WTC11 (cell line): ENCODE measurements at regions not wholly inside any gene's neighbourhood (a gene's known extent, or its start where the extent isn't known, plus 50 kb on each side); places are given as distances from the start of the nearest gene placed in this dataset.

Source experiments
- ATAC-seq: fragments of 200-7000 bp; cut with Tn5 transposase; 2 replicates; pipeline ENCODE4 v1.10.0; 2021; ENCODE audit warnings: mild to moderate bottlenecking, moderate library complexity
- CTCF ChIA-PET: fragments of 300-600 bp; sonication (Branson Sonifier 250); formaldehyde crosslinking; loops from one replicate; lab custom pipeline; 2021; ENCODE audit warnings: antibody characterized with exemption; lab: Charles Lee
- POLR2A ChIA-PET: fragments of 350-600 bp; sonication (Branson Sonifier 250); formaldehyde crosslinking; loops from one replicate; lab custom pipeline; 2021; ENCODE audit warnings: antibody characterized with exemption; lab: Charles Lee
- DNase-seq: peaks from one replicate; pipeline ENCODE4 v3.0.0; 2021; ENCODE audit warnings: low spot score
- H3K27ac Mint-ChIP-seq: 2 replicates; pipeline ENCODE4 v1.8.0; 2021; ENCODE audit warnings: mixed read lengths
- H3K27me3 Mint-ChIP-seq: 2 replicates; pipeline ENCODE4 v1.8.0; 2021; ENCODE audit warnings: low read depth, mild to moderate bottlenecking, moderate library complexity, mixed read lengths
- H3K36me3 Mint-ChIP-seq: 2 replicates; pipeline ENCODE4 v1.8.0; 2021; ENCODE audit warnings: mixed read lengths
- H3K4me1 Mint-ChIP-seq: 2 replicates; pipeline ENCODE4 v1.8.0; 2022; ENCODE audit warnings: mixed read lengths
- H3K4me3 Mint-ChIP-seq: 2 replicates; pipeline ENCODE4 v1.8.0; 2021; ENCODE audit warnings: mild to moderate bottlenecking, moderate library complexity, mixed read lengths
- H3K9me3 Mint-ChIP-seq: 2 replicates; pipeline ENCODE4 v1.8.0; 2021; ENCODE audit warnings: mixed read lengths
- CREM ChIP-seq: sonication (generic); formaldehyde crosslinking; IDR thresholded peaks from 2 replicates; pipeline ENCODE4 v1.8.1; 2022; ENCODE audit warnings: mild to moderate bottlenecking, missing genetic modification reagents, moderate library complexity
- E2F1 ChIP-seq: sonication (generic); formaldehyde crosslinking; IDR thresholded peaks from 2 replicates; pipeline ENCODE4 v1.8.0; 2022; ENCODE audit warnings: mild to moderate bottlenecking, missing genetic modification reagents
- GABPB1 ChIP-seq: sonication (generic); formaldehyde crosslinking; IDR thresholded peaks from 2 replicates; pipeline ENCODE4 v1.8.1; 2023; ENCODE audit warnings: mild to moderate bottlenecking, missing genetic modification reagents
- GRHL2 ChIP-seq: fragments of 250-450 bp; sonication (Bioruptor Pico); IDR thresholded peaks from 2 replicates; pipeline ENCODE4 v1.8.0; 2022; ENCODE audit warnings: mild to moderate bottlenecking, moderate library complexity; ENCODE audit not compliant: insufficient replicate concordance, severe bottlenecking
- HMGXB4 ChIP-seq: sonication (generic); formaldehyde crosslinking; IDR thresholded peaks from 2 replicates; pipeline ENCODE4 v1.8.1; 2023; ENCODE audit warnings: mild to moderate bottlenecking, moderate library complexity, missing genetic modification reagents
- IRF1 ChIP-seq: sonication (generic); formaldehyde crosslinking; IDR thresholded peaks from 2 replicates; pipeline ENCODE4 v1.8.0; 2023; ENCODE audit warnings: missing genetic modification reagents
- JAZF1 ChIP-seq: fragments of 250-450 bp; sonication (Bioruptor Pico); IDR thresholded peaks from 2 replicates; pipeline ENCODE4 v1.9.0; 2021; ENCODE audit warnings: moderate library complexity, mild to moderate bottlenecking, inconsistent platforms
- MYBL2 ChIP-seq: sonication (generic); formaldehyde crosslinking; IDR thresholded peaks from 2 replicates; pipeline ENCODE4 v1.8.1; 2023; ENCODE audit warnings: mild to moderate bottlenecking, moderate library complexity, missing genetic modification reagents
- NFYB ChIP-seq: sonication (generic); formaldehyde crosslinking; conservative IDR thresholded peaks from 2 replicates; pipeline ENCODE4 v1.8.0; 2022; ENCODE audit warnings: low read depth, missing genetic modification reagents
- NR2C2 ChIP-seq: sonication (generic); formaldehyde crosslinking; IDR thresholded peaks from 2 replicates; pipeline ENCODE4 v1.8.0; 2022; ENCODE audit warnings: mild to moderate bottlenecking, missing genetic modification reagents
- OVOL2 ChIP-seq: fragments of 250-450 bp; sonication (Bioruptor Pico); IDR thresholded peaks from 2 replicates; pipeline ENCODE4 v1.9.0; 2021; ENCODE audit warnings: mild to moderate bottlenecking, borderline replicate concordance
- PRDM15 ChIP-seq: sonication (generic); formaldehyde crosslinking; IDR thresholded peaks from 2 replicates; pipeline ENCODE4 v1.8.0; 2022; ENCODE audit warnings: missing genetic modification reagents
- PREB ChIP-seq: sonication (generic); formaldehyde crosslinking; IDR thresholded peaks from 2 replicates; pipeline ENCODE4 v1.8.1; 2022; ENCODE audit warnings: mild to moderate bottlenecking, missing genetic modification reagents, moderate library complexity, borderline replicate concordance
- PRRX2 ChIP-seq: fragments of 250-450 bp; sonication (Bioruptor Pico); IDR thresholded peaks from 2 replicates; pipeline ENCODE4 v1.8.0; 2021; ENCODE audit warnings: mild to moderate bottlenecking
- RORB ChIP-seq: fragments of 250-450 bp; sonication (Bioruptor Pico); IDR thresholded peaks from 2 replicates; pipeline ENCODE4 v1.9.0; 2021; ENCODE audit warnings: mild to moderate bottlenecking
- SMAD4 ChIP-seq: sonication (generic); formaldehyde crosslinking; IDR thresholded peaks from 2 replicates; pipeline ENCODE4 v1.8.0; 2022; ENCODE audit warnings: mild to moderate bottlenecking, missing genetic modification reagents
- SP1 ChIP-seq: sonication (generic); formaldehyde crosslinking; conservative IDR thresholded peaks from 2 replicates; pipeline ENCODE4 v1.8.1; 2022; ENCODE audit warnings: missing genetic modification reagents
- TEAD4 ChIP-seq: sonication (generic); formaldehyde crosslinking; IDR thresholded peaks from 2 replicates; pipeline ENCODE4 v1.8.0; 2022; ENCODE audit warnings: mild to moderate bottlenecking, missing genetic modification reagents
- USF2 ChIP-seq: sonication (generic); formaldehyde crosslinking; IDR thresholded peaks from 2 replicates; pipeline ENCODE4 v1.8.1; 2023; ENCODE audit warnings: mild to moderate bottlenecking, missing genetic modification reagents, moderate library complexity
- ZNF121 ChIP-seq: sonication (generic); formaldehyde crosslinking; IDR thresholded peaks from 2 replicates; pipeline ENCODE4 v1.8.0; 2023; ENCODE audit warnings: missing genetic modification reagents
- ZNF138 ChIP-seq: sonication (generic); formaldehyde crosslinking; conservative IDR thresholded peaks from 2 replicates; pipeline ENCODE4 v1.8.1; 2022; ENCODE audit warnings: mild to moderate bottlenecking, moderate library complexity, missing genetic modification reagents
- ZNF219 ChIP-seq: sonication (generic); formaldehyde crosslinking; IDR thresholded peaks from 2 replicates; pipeline ENCODE4 v1.8.0; 2023; ENCODE audit warnings: missing genetic modification reagents, mild to moderate bottlenecking, borderline replicate concordance
- ZNF232 ChIP-seq: sonication (generic); formaldehyde crosslinking; IDR thresholded peaks from 2 replicates; pipeline ENCODE4 v1.8.0; 2022; ENCODE audit warnings: mild to moderate bottlenecking, missing genetic modification reagents
- ZNF317 ChIP-seq: sonication (generic); formaldehyde crosslinking; IDR thresholded peaks from 2 replicates; pipeline ENCODE4 v1.8.1; 2023; ENCODE audit warnings: low read depth, mild to moderate bottlenecking, moderate library complexity, missing genetic modification reagents, borderline replicate concordance

GRCh38 chr12:87348071-87348470 lies 681.1 kb downstream of the C12orf50 start:
- H3K4me1 Mint-ChIP-seq, result no peaks in the 10 kb centered on the region
- no peak for ATAC-seq
- H3K36me3 Mint-ChIP-seq, result no peaks in the 10 kb centered on the region
- H3K27ac Mint-ChIP-seq, result no peak overlapping the region
- DNase-seq, result no peak
- H3K4me3 Mint-ChIP-seq, result no peak overlapping the region
- H3K9me3 Mint-ChIP-seq, result no peaks in the 10 kb centered on the region
- H3K27me3 Mint-ChIP-seq, result no peaks in the 10 kb centered on the region
- ChIA-PET CTCF (no interaction called here), POLR2A (no interaction called here)
- no peak for TF ChIP-seq GABPB1 (CRISPR knock-in tag)
- TF ChIP-seq PRDM15 (CRISPR knock-in tag), result no peak
- TF ChIP-seq JAZF1 (CRISPR knock-in tag), result no peak
- no peak for TF ChIP-seq NFYB (CRISPR knock-in tag)
- TF ChIP-seq SMAD4 (CRISPR knock-in tag), result no peak
- TF ChIP-seq ZNF317 (CRISPR knock-in tag), result no peak
- no peak for TF ChIP-seq ZNF138 (CRISPR knock-in tag)
- TF ChIP-seq USF2 (CRISPR knock-in tag), result no peak
- no peak for TF ChIP-seq ZNF232 (CRISPR knock-in tag)
- TF ChIP-seq ZNF121 (CRISPR knock-in tag), result no peak
- TF ChIP-seq CREM (CRISPR knock-in tag), result no peak
- no peak for TF ChIP-seq TEAD4 (CRISPR knock-in tag)
- no peak for TF ChIP-seq OVOL2
- TF ChIP-seq SP1 (CRISPR knock-in tag), result no peak
- TF ChIP-seq MYBL2 (CRISPR knock-in tag), result no peak
- TF ChIP-seq NR2C2 (CRISPR knock-in tag), result no peak
- TF ChIP-seq E2F1 (CRISPR knock-in tag), result no peak

- DNase-seq, result no peak
- no peaks in the 10 kb centered on the region for H3K27me3 Mint-ChIP-seq
- no peaks in the 10 kb centered on the region for H3K36me3 Mint-ChIP-seq
- no peak overlapping the region for H3K4me3 Mint-ChIP-seq
- ChIA-PET POLR2A (no interaction called here), CTCF (interaction anchor here (0.7 kb wide), 1 partner anchor 120 kb away, joined by 3 read pairs; no protein-coding TSS in a partner anchor)
- no peak for ATAC-seq
- H3K27ac Mint-ChIP-seq, result no peak overlapping the region
- H3K4me1 Mint-ChIP-seq, result no peaks in the 10 kb centered on the region
- H3K9me3 Mint-ChIP-seq, result no peaks in the 10 kb centered on the region
- no peak for TF ChIP-seq HMGXB4
- TF ChIP-seq GRHL2 (CRISPR knock-in tag), result no peak
- TF ChIP-seq RORB, result no peak
- no peak for TF ChIP-seq TEAD4 (CRISPR knock-in tag)
- no peak for TF ChIP-seq ZNF219 (CRISPR knock-in tag)
- TF ChIP-seq JAZF1 (CRISPR knock-in tag), result no peak
- no peak for TF ChIP-seq PRRX2 (CRISPR knock-in tag)
- no peak for TF ChIP-seq PREB
- TF ChIP-seq IRF1 (CRISPR knock-in tag), result no peak
These were observed 684.5 kb downstream of the C12orf50 start for GRCh38 chr12:87344699-87345098.
